GM23248 (cell line): ENCODE measurements at regions not wholly inside any gene's neighbourhood (a gene's known extent, or its start where the extent isn't known, plus 50 kb on each side); places are given as distances from the start of the nearest gene placed in this dataset.

Experiments
- EZH2 ChIP-seq: fragments of 200-600 bp; sonication (generic); IDR thresholded peaks from 2 replicates; pipeline ENCODE4 v1.6.1; 2018; ENCODE audit warnings: antibody characterized with exemption, mild to moderate bottlenecking; ENCODE audit not compliant: insufficient read depth, poor library complexity, severe bottlenecking
- EZH2phosphoT487 ChIP-seq: fragments of 200-600 bp; sonication (generic); IDR thresholded peaks from 2 replicates; pipeline ENCODE4 v1.6.1; 2018; ENCODE audit warnings: antibody characterized with exemption, moderate library complexity, mild to moderate bottlenecking, low read depth; ENCODE audit not compliant: insufficient read depth

- TF ChIP-seq EZH2, result no peak
- TF ChIP-seq EZH2phosphoT487, result no peak
These were observed 65.9 kb upstream of the SDK2 start for GRCh38 chr17:73710095-73710592.
